Smooth muscle cell (in vitro differentiated cells): ENCODE measurements at regions not wholly inside any gene's neighbourhood (a gene's known extent, or its start where the extent isn't known, plus 50 kb on each side); places are given as distances from the start of the nearest gene placed in this dataset.

Experiments
- DNase-seq: peaks from one replicate; lab custom pipeline; 2025; ENCODE audit not compliant: unreplicated experiment; lab: John Stamatoyannopoulos, UW
- H2AFZ ChIP-seq: fragments of 200-600 bp; sonication (generic); 2 replicates; pipeline ENCODE4 v1.6.0; 2016; ENCODE audit warnings: antibody characterized with exemption, low read depth, mild to moderate bottlenecking
- H3F3A ChIP-seq: fragments of 200-600 bp; sonication (generic); 2 replicates; pipeline ENCODE4 v1.6.0; 2017; ENCODE audit warnings: antibody characterized with exemption, low read depth
- H3K27ac ChIP-seq: fragments of 200-600 bp; sonication (generic); 2 replicates; pipeline ENCODE4 v1.5.1; 2016; ENCODE audit warnings: low read depth, mild to moderate bottlenecking
- H3K27me3 ChIP-seq: fragments of 200-600 bp; sonication (generic); 2 replicates; pipeline ENCODE4 v1.6.1; 2016; ENCODE audit warnings: low read depth, mild to moderate bottlenecking
- H3K36me3 ChIP-seq: fragments of 200-600 bp; sonication (generic); 2 replicates; pipeline ENCODE4 v1.5.1; 2016; ENCODE audit warnings: low read depth
- H3K4me1 ChIP-seq: fragments of 200-600 bp; sonication (generic); 2 replicates; pipeline ENCODE4 v1.5.1; 2016; ENCODE audit warnings: low read depth
- H3K4me2 ChIP-seq: fragments of 200-600 bp; sonication (generic); 2 replicates; pipeline ENCODE4 v1.6.0; 2016; ENCODE audit warnings: mild to moderate bottlenecking
- H3K4me3 ChIP-seq: fragments of 200-600 bp; sonication (generic); 2 replicates; pipeline ENCODE4 v1.5.1; 2016; ENCODE audit warnings: mild to moderate bottlenecking
- H3K79me2 ChIP-seq: fragments of 200-600 bp; sonication (generic); 2 replicates; pipeline ENCODE4 v1.6.0; 2016; ENCODE audit warnings: low read depth, mild to moderate bottlenecking
- H3K9ac ChIP-seq: fragments of 200-600 bp; sonication (generic); 2 replicates; pipeline ENCODE4 v1.6.0; 2016; ENCODE audit warnings: low read depth
- H3K9me3 ChIP-seq: fragments of 200-600 bp; sonication (generic); replicated peaks from 2 replicates; pipeline ENCODE4 v1.5.1; 2016; ENCODE audit warnings: low read depth
- H4K20me1 ChIP-seq: fragments of 200-600 bp; sonication (generic); 2 replicates; pipeline ENCODE4 v1.6.0; 2016; ENCODE audit warnings: low read depth
- CTCF ChIP-seq: fragments of 200-600 bp; sonication (generic); IDR thresholded peaks from 2 replicates; pipeline ENCODE4 v1.5.1; 2017; ENCODE audit warnings: borderline replicate concordance, mild to moderate bottlenecking, antibody characterized with exemption; ENCODE audit not compliant: insufficient read depth, poor library complexity, severe bottlenecking
- WGBS: methylation state at CpG from one replicate; pipeline ENCODE4 v1.1.7; 2016; ENCODE audit warnings: low lambda C conversion rate; 5-methylcytosine and 5-hydroxymethylcytosine counted together

DNA sequence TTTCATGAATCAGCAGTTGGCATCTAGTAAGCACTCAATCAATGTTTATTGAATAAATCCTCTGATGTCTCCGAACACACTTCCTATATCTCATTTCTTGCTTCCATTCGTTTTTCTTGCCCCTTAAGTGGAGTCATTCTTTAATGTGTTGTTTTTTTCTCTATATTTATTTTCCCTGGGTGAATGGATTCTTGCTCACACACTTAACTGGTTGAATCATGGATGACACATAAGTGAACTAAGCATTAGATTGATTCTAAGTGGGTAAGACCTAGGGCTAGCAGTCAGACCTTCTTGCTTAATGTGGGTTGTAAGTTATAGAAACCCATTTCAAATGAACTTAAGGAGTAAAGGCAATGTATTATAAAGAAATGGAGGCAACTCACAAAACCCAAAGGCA, 111.1 kb downstream of the RTL3 start:
- Histone ChIP-seq H3K36me3 (no peaks in the 10 kb centered on the region), H3K27me3 (no peaks in the 10 kb centered on the region), H2AFZ (no peak overlapping the region), H3K4me1 (no peaks in the 10 kb centered on the region), H3K9ac (no peak overlapping the region), H3K9me3 (no peaks in the 10 kb centered on the region), H4K20me1 (no peaks in the 10 kb centered on the region), H3K27ac (no peak overlapping the region), H3K79me2 (no peaks in the 10 kb centered on the region), H3K4me3 (no peak overlapping the region), H3K4me2 (no peak overlapping the region), H3F3A (no peaks in the 10 kb centered on the region)
- 61% methylated on average over 2 of the region's 2 CpGs for WGBS
- no peak for TF ChIP-seq CTCF
- no peak for DNase-seq

- H3K9me3 ChIP-seq: no peaks in the 10 kb centered on the region
- TF ChIP-seq CTCF: no peak
- no peak overlapping the region for H3K27ac ChIP-seq
Observed at GRCh38 chrX:78545233-78545632, 113.9 kb downstream of the RTL3 start.

GRCh38 chrX:78543281-78543680, 115.8 kb downstream of the RTL3 start:
- Histone ChIP-seq H4K20me1 (no peaks in the 10 kb centered on the region), H3K9ac (no peak overlapping the region), H2AFZ (no peak overlapping the region), H3K4me2 (no peak overlapping the region), H3K36me3 (no peaks in the 10 kb centered on the region), H3K4me1 (no peaks in the 10 kb centered on the region), H3K27me3 (no peaks in the 10 kb centered on the region), H3K4me3 (no peak overlapping the region), H3K9me3 (no peaks in the 10 kb centered on the region), H3K79me2 (no peaks in the 10 kb centered on the region), H3F3A (no peaks in the 10 kb centered on the region), H3K27ac (no peak overlapping the region)
- WGBS: 86% methylated on average over 1 of the region's 1 CpG
- no peak for DNase-seq
- TF ChIP-seq CTCF: no peak

More at GRCh38 chrX:78545233-78545632, 113.9 kb downstream of the RTL3 start:
- H3K4me1 ChIP-seq: no peaks in the 10 kb centered on the region
- H3K27me3 ChIP-seq: no peaks in the 10 kb centered on the region
- no peaks in the 10 kb centered on the region for H3F3A ChIP-seq
- H2AFZ ChIP-seq: no peak overlapping the region
- no peaks in the 10 kb centered on the region for H4K20me1 ChIP-seq
- no peak overlapping the region for H3K9ac ChIP-seq
- DNase-seq: no peak
- no peak overlapping the region for H3K4me3 ChIP-seq
- H3K36me3 ChIP-seq: no peaks in the 10 kb centered on the region
- H3K4me2 ChIP-seq: no peak overlapping the region
- no peaks in the 10 kb centered on the region for H3K79me2 ChIP-seq

DNA sequence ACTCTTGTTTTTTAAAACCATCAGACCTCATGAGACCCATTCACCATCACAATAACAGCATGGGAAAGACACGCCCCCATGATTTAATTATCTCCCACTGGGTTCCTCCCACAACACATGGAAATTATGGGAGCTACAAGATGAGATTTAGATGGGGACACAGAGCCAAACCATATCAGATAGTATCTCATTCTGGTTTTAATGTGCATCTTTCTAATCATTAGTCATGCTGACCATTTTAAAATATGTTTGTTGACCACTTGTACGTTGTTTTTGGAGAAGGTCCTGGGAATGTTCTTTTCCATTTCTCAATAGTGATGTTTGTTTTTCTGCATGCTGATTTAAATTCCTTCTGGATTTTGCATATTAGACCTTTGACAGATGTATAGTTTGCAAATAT, 119.0 kb downstream of the RTL3 start:
- WGBS: 74% methylated on average over 2 of the region's 2 CpGs
- no peak overlapping the region for H3K4me2 ChIP-seq
- H4K20me1 ChIP-seq: no peaks in the 10 kb centered on the region
- H3K9me3 ChIP-seq: no peaks in the 10 kb centered on the region
- no peak overlapping the region for H3K4me3 ChIP-seq
- no peak overlapping the region for H2AFZ ChIP-seq
- no peaks in the 10 kb centered on the region for H3K4me1 ChIP-seq
- H3K27ac ChIP-seq: no peak overlapping the region
- no peaks in the 10 kb centered on the region for H3K27me3 ChIP-seq
- no peaks in the 10 kb centered on the region for H3K36me3 ChIP-seq
- no peaks in the 10 kb centered on the region for H3K79me2 ChIP-seq
- no peak for DNase-seq
- H3F3A ChIP-seq: no peaks in the 10 kb centered on the region
- no peak for TF ChIP-seq CTCF
- H3K9ac ChIP-seq: no peak overlapping the region
